HEK293 (cell line): ENCODE measurements at regions not wholly inside any gene's neighbourhood (a gene's known extent, or its start where the extent isn't known, plus 50 kb on each side); places are given as distances from the start of the nearest gene placed in this dataset.

Source experiments
- CTCF ChIA-PET: fragments of 350-600 bp; formaldehyde crosslinking; extraction: SDS; loops from one replicate; lab custom pipeline; 2021; ENCODE audit warnings: antibody characterized with exemption; lab: Yijun Ruan, JAX
- POLR2A ChIA-PET: fragments of 300-600 bp; formaldehyde crosslinking; extraction: SDS; loops from one replicate; lab custom pipeline; 2020; ENCODE audit warnings: antibody characterized with exemption, inconsistent platforms; lab: Yijun Ruan, JAX
- H3K27ac ChIP-seq: fragments of 200-500 bp; sonication (Bioruptor generic); 2 replicates; pipeline ENCODE4 v1.5.1; 2014; ENCODE audit warnings: low read depth, low read length, control low read depth, inconsistent platforms; ENCODE audit errors: extremely low read depth
- H3K36me3 ChIP-seq, 2 experiments: fragments of 200-500 bp in 1 of 2; sonication (Bioruptor generic) in 1 of 2; 1 replicate in 1 of 2; 2 replicates in 1 of 2; pipeline ENCODE4 v1.5.1; 2014 to 2017; ENCODE audit warnings: inconsistent platforms in 2 of 2, low read length in 2 of 2; ENCODE audit not compliant: control insufficient read depth in 2 of 2, insufficient read depth in 1 of 2
- H3K4me1 ChIP-seq: fragments of 200-500 bp; sonication (Bioruptor generic); 2 replicates; pipeline ENCODE4 v1.5.1; 2014; ENCODE audit warnings: mild to moderate bottlenecking, low read length, inconsistent platforms; ENCODE audit not compliant: control insufficient read depth, insufficient read depth
- H3K4me3 ChIP-seq: 2 replicates; pipeline ENCODE4 v1.5.1; 2011; ENCODE audit warnings: low read depth, mild to moderate bottlenecking, control low read depth, low read length, moderate library complexity
- H3K9me3 ChIP-seq: fragments of 200-500 bp; sonication (Bioruptor generic); 2 replicates; pipeline ENCODE4 v1.5.1; 2014; ENCODE audit warnings: low read depth, low read length, inconsistent platforms; ENCODE audit not compliant: control insufficient read depth, insufficient read depth
- BCL11A ChIP-seq: fragments of 450-650 bp; formaldehyde crosslinking; IDR thresholded peaks from 2 replicates; pipeline ENCODE4 v1.5.1; 2016; ENCODE audit warnings: low read depth, missing biosample characterization, missing genetic modification characterization
- EGR2 ChIP-seq: fragments of 450-650 bp; formaldehyde crosslinking; IDR thresholded peaks from 2 replicates; pipeline ENCODE4 v1.5.1; 2016; ENCODE audit warnings: low read depth, missing biosample characterization, missing genetic modification characterization
- HOXC10 ChIP-seq: sonication (generic); formaldehyde crosslinking; IDR thresholded peaks from 2 replicates; pipeline ENCODE4 v1.8.1; 2023; ENCODE audit warnings: mild to moderate bottlenecking, missing genetic modification reagents
- SALL2 ChIP-seq: fragments of 450-650 bp; formaldehyde crosslinking; IDR thresholded peaks from 2 replicates; pipeline ENCODE4 v1.5.0; 2017; ENCODE audit warnings: missing biosample characterization, mild to moderate bottlenecking, missing genetic modification characterization, borderline replicate concordance
- ZBTB20 ChIP-seq: fragments of 450-650 bp; formaldehyde crosslinking; IDR thresholded peaks from 2 replicates; pipeline ENCODE4 v1.5.1; 2016; ENCODE audit warnings: missing biosample characterization, missing genetic modification characterization
- ZBTB48 ChIP-seq: fragments of 450-650 bp; formaldehyde crosslinking; IDR thresholded peaks from 2 replicates; pipeline ENCODE4 v1.5.1; 2016; ENCODE audit warnings: missing biosample characterization, missing genetic modification characterization
- ZBTB7A ChIP-seq: fragments of 450-650 bp; formaldehyde crosslinking; IDR thresholded peaks from 2 replicates; pipeline ENCODE4 v1.5.1; 2016; ENCODE audit warnings: low read depth, missing biosample characterization, missing genetic modification characterization
- ZFP69B ChIP-seq: fragments of 450-650 bp; formaldehyde crosslinking; IDR thresholded peaks from 2 replicates; pipeline ENCODE4 v1.5.1; 2016; ENCODE audit warnings: missing biosample characterization, missing genetic modification characterization
- ZNF112 ChIP-seq: fragments of 450-650 bp; formaldehyde crosslinking; IDR thresholded peaks from 2 replicates; pipeline ENCODE4 v1.5.0; 2017; ENCODE audit warnings: missing biosample characterization, missing genetic modification characterization
- ZNF184 ChIP-seq: fragments of 450-650 bp; IDR thresholded peaks from 2 replicates; pipeline ENCODE4 v1.5.1; 2018; ENCODE audit warnings: missing biosample characterization, mild to moderate bottlenecking, missing genetic modification characterization
- ZNF221 ChIP-seq: fragments of 450-650 bp; formaldehyde crosslinking; IDR thresholded peaks from 2 replicates; pipeline ENCODE4 v1.5.1; 2017; ENCODE audit warnings: missing biosample characterization, missing genetic modification characterization, borderline replicate concordance
- ZNF239 ChIP-seq: fragments of 450-650 bp; formaldehyde crosslinking; IDR thresholded peaks from 2 replicates; pipeline ENCODE4 v1.5.1; 2016; ENCODE audit warnings: missing biosample characterization, missing genetic modification characterization
- ZNF266 ChIP-seq: fragments of 450-650 bp; formaldehyde crosslinking; IDR thresholded peaks from 2 replicates; pipeline ENCODE4 v1.5.1; 2016; ENCODE audit warnings: missing biosample characterization, missing genetic modification characterization, low read depth
- ZNF302 ChIP-seq: fragments of 450-650 bp; formaldehyde crosslinking; IDR thresholded peaks from 2 replicates; pipeline ENCODE4 v1.5.1; 2016; ENCODE audit warnings: missing biosample characterization, missing genetic modification characterization, low read depth
- ZNF394 ChIP-seq: fragments of 450-650 bp; formaldehyde crosslinking; IDR thresholded peaks from 2 replicates; pipeline ENCODE4 v1.5.1; 2016; ENCODE audit warnings: missing biosample characterization, missing genetic modification characterization, mild to moderate bottlenecking, moderate library complexity, borderline replicate concordance
- ZNF426 ChIP-seq: fragments of 450-650 bp; formaldehyde crosslinking; IDR thresholded peaks from 2 replicates; pipeline ENCODE4 v1.5.1; 2017; ENCODE audit warnings: missing biosample characterization, missing genetic modification characterization, mild to moderate bottlenecking, inconsistent platforms, moderate library complexity
- ZNF473 ChIP-seq: fragments of 450-650 bp; formaldehyde crosslinking; IDR thresholded peaks from 2 replicates; pipeline ENCODE4 v1.5.1; 2017; ENCODE audit warnings: missing biosample characterization, missing genetic modification characterization
- ZNF521 ChIP-seq: fragments of 450-650 bp; formaldehyde crosslinking; IDR thresholded peaks from 2 replicates; pipeline ENCODE4 v1.5.1; 2017; ENCODE audit warnings: missing biosample characterization, mild to moderate bottlenecking, missing genetic modification characterization
- ZNF544 ChIP-seq: fragments of 450-650 bp; formaldehyde crosslinking; IDR thresholded peaks from 2 replicates; pipeline ENCODE4 v1.5.0; 2017; ENCODE audit warnings: missing biosample characterization, missing genetic modification characterization
- ZNF548 ChIP-seq: fragments of 450-650 bp; formaldehyde crosslinking; IDR thresholded peaks from 2 replicates; pipeline ENCODE4 v1.5.1; 2016; ENCODE audit warnings: missing biosample characterization, missing genetic modification characterization
- ZNF600 ChIP-seq: fragments of 450-650 bp; formaldehyde crosslinking; IDR thresholded peaks from 2 replicates; pipeline ENCODE4 v1.5.1; 2016; ENCODE audit warnings: missing biosample characterization, missing genetic modification characterization
- ZNF610 ChIP-seq: fragments of 450-650 bp; formaldehyde crosslinking; IDR thresholded peaks from 2 replicates; pipeline ENCODE4 v1.5.1; 2016; ENCODE audit warnings: missing biosample characterization, missing genetic modification characterization, borderline replicate concordance
- ZNF626 ChIP-seq: fragments of 450-650 bp; sonication (Bioruptor Pico); formaldehyde crosslinking; IDR thresholded peaks from 2 replicates; pipeline ENCODE4 v1.5.1; 2018; ENCODE audit warnings: missing biosample characterization, missing genetic modification characterization, inconsistent platforms
- ZNF654 ChIP-seq: fragments of 450-650 bp; formaldehyde crosslinking; IDR thresholded peaks from 2 replicates; pipeline ENCODE4 v1.5.1; 2016; ENCODE audit warnings: low read depth, missing biosample characterization, missing genetic modification characterization
- ZNF701 ChIP-seq: fragments of 450-650 bp; formaldehyde crosslinking; IDR thresholded peaks from 2 replicates; pipeline ENCODE4 v1.5.1; 2016; ENCODE audit warnings: missing biosample characterization, missing genetic modification characterization
- ZNF776 ChIP-seq: fragments of 450-650 bp; formaldehyde crosslinking; IDR thresholded peaks from 2 replicates; pipeline ENCODE4 v1.5.0; 2017; ENCODE audit warnings: missing biosample characterization, missing genetic modification characterization, borderline replicate concordance
- ZNF843 ChIP-seq: fragments of 450-650 bp; formaldehyde crosslinking; IDR thresholded peaks from 2 replicates; pipeline ENCODE4 v1.5.1; 2016; ENCODE audit warnings: missing biosample characterization, missing genetic modification characterization
- TF ChIP-seq, protein P1 (sequence below): fragments of 450-650 bp; formaldehyde crosslinking; IDR thresholded peaks from 2 replicates; pipeline ENCODE4 v1.5.1; 2016; ENCODE audit warnings: missing biosample characterization, missing genetic modification characterization
- TF ChIP-seq, protein P2 (sequence below): fragments of 450-650 bp; formaldehyde crosslinking; IDR thresholded peaks from 2 replicates; pipeline ENCODE4 v1.5.1; 2016; ENCODE audit warnings: missing biosample characterization, missing genetic modification characterization
- TF ChIP-seq, protein P3 (sequence below): fragments of 450-650 bp; formaldehyde crosslinking; IDR thresholded peaks from 2 replicates; pipeline ENCODE4 v1.5.1; 2016; ENCODE audit warnings: missing biosample characterization, missing genetic modification characterization

DNA sequence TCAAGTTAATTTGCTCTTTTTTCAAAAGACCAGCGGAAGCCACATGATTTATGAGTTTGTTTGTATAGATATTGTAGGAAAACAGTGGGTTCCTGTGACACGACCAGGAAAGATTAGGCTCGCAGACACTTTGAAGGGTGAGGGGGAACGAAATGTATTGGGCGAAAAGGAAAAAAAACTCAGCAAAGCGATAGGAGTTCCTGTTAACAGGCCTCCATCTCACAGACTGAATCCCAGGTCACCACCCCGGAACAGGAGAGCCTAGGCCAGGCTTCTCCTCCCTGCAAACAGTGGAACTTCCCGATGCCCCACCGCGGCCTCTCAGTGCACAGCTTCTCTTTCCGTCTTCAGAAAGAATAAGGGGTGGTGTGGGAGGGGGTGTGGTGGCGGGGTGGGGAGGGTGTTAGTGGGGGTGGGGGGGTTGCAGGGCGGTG lies 181.8 kb upstream of the GPRIN3 start:
- Histone ChIP-seq H3K4me1 (no peaks in the 10 kb centered on the region), H3K4me3 (no peak overlapping the region), H3K27ac (no peak overlapping the region), H3K36me3 (no peaks in the 10 kb centered on the region), H3K9me3 (no peaks in the 10 kb centered on the region)
- CTCF ChIA-PET: interaction anchor here (0.6 kb wide), 2 partner anchors 67 to 182 kb away, joined by 3 read pairs; no protein-coding TSS in a partner anchor
- POLR2A ChIA-PET: interaction anchor here (0.6 kb wide), 1 partner anchor 159 kb away, joined by 3 read pairs; no protein-coding TSS in a partner anchor
- TF ChIP-seq ZBTB7A (tag by site-specific recombination): no peak
- TF ChIP-seq ZNF654 (tag by site-specific recombination): no peak
- no peak for TF ChIP-seq ZNF394 (tag by site-specific recombination)
- TF ChIP-seq, protein P1, sequence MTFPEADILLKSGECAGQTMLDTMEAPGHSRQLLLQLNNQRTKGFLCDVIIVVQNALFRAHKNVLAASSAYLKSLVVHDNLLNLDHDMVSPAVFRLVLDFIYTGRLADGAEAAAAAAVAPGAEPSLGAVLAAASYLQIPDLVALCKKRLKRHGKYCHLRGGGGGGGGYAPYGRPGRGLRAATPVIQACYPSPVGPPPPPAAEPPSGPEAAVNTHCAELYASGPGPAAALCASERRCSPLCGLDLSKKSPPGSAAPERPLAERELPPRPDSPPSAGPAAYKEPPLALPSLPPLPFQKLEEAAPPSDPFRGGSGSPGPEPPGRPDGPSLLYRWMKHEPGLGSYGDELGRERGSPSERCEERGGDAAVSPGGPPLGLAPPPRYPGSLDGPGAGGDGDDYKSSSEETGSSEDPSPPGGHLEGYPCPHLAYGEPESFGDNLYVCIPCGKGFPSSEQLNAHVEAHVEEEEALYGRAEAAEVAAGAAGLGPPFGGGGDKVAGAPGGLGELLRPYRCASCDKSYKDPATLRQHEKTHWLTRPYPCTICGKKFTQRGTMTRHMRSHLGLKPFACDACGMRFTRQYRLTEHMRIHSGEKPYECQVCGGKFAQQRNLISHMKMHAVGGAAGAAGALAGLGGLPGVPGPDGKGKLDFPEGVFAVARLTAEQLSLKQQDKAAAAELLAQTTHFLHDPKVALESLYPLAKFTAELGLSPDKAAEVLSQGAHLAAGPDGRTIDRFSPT (tag by site-specific recombination): no peak
- TF ChIP-seq ZNF626 (tag by site-specific recombination): no peak
- no peak for TF ChIP-seq ZNF302
- TF ChIP-seq ZFP69B (tag by site-specific recombination): no peak
- no peak for TF ChIP-seq ZNF548 (tag by site-specific recombination)
- TF ChIP-seq EGR2: no peak
- TF ChIP-seq ZNF426 (tag by site-specific recombination): no peak
- TF ChIP-seq ZNF239 (tag by site-specific recombination): no peak
- no peak for TF ChIP-seq BCL11A (tag by site-specific recombination)

DNA sequence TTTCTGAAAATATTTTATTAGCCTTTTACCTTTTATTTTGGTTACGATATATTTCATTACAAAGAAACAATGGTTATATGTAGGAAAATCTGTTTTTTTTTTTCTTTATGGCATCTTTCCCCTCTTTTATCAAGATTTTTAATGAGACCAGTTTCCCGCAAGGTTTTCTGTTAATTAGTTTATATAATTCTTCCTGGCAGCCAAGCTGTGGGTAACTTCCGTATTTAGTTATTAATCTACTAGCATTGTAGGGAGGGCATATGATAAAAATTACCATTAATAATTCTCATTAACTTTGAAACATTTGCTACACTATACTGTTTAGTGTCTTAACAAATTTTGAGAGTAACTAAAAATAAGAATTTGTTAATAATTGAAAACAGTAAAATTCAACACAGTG lies 181.1 kb upstream of the GPRIN3 start:
- no peaks in the 10 kb centered on the region for H3K36me3 ChIP-seq
- TF ChIP-seq ZBTB7A (tag by site-specific recombination): no peak
- TF ChIP-seq ZNF266 (tag by site-specific recombination): no peak
- TF ChIP-seq, protein P2, sequence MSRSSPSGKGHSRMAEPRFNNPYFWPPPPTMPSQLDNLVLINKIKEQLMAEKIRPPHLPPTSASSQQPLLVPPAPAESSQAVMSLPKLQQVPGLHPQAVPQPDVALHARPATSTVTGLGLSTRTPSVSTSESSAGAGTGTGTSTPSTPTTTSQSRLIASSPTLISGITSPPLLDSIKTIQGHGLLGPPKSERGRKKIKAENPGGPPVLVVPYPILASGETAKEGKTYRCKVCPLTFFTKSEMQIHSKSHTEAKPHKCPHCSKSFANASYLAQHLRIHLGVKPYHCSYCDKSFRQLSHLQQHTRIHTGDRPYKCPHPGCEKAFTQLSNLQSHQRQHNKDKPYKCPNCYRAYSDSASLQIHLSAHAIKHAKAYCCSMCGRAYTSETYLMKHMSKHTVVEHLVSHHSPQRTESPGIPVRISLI (tag by site-specific recombination): no peak
- TF ChIP-seq ZNF600 (tag by site-specific recombination): no peak
- POLR2A ChIA-PET: no interaction called here
- CTCF ChIA-PET: interaction anchor here (0.6 kb wide), 2 partner anchors 67 to 182 kb away, joined by 3 read pairs; no protein-coding TSS in a partner anchor
- no peaks in the 10 kb centered on the region for H3K4me1 ChIP-seq
- no peak overlapping the region for H3K4me3 ChIP-seq
- no peak overlapping the region for H3K27ac ChIP-seq
- no peaks in the 10 kb centered on the region for H3K9me3 ChIP-seq

DNA sequence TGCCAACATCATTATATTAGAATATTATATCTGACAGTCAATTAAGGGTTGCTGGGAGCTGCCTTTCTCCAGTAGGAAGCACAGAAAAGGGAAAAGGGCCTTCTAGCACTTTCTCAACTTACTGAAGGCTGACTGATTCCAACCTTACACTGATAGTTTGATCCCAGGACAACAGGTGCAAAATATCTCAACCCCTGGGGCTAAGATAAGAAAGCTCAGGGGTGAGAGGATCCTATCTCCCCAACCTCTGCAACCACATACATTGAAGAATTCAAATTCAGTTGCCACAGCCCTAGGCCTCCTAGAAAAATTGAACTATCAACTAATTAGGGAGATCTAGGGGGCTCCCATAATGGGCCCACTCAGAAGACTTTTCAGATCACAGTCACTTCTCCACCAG lies 179.1 kb upstream of the GPRIN3 start:
- H3K27ac ChIP-seq: no peak overlapping the region
- no peaks in the 10 kb centered on the region for H3K4me1 ChIP-seq
- no peak overlapping the region for H3K4me3 ChIP-seq
- ChIA-PET POLR2A (no interaction called here), CTCF (interaction anchor here (0.6 to 1.2 kb wide), 5 partner anchors 62 to 779 kb away, joined by 3 to 7 read pairs (median 4); no protein-coding TSS in a partner anchor)
- no peaks in the 10 kb centered on the region for H3K36me3 ChIP-seq
- no peaks in the 10 kb centered on the region for H3K9me3 ChIP-seq
- TF ChIP-seq HOXC10 (no peak), ZNF473 (tag by site-specific recombination) (no peak), ZNF843 (tag by site-specific recombination) (no peak), ZBTB48 (no peak), ZNF776 (tag by site-specific recombination) (no peak), ZNF544 (tag by site-specific recombination) (no peak), ZBTB20 (no peak), ZNF112 (tag by site-specific recombination) (no peak), ZNF610 (tag by site-specific recombination) (no peak), ZNF521 (tag by site-specific recombination) (no peak), ZNF701 (tag by site-specific recombination) (no peak), ZNF184 (tag by site-specific recombination) (no peak), ZNF221 (tag by site-specific recombination) (no peak), SALL2 (tag by site-specific recombination) (no peak)
- TF ChIP-seq, protein P3, sequence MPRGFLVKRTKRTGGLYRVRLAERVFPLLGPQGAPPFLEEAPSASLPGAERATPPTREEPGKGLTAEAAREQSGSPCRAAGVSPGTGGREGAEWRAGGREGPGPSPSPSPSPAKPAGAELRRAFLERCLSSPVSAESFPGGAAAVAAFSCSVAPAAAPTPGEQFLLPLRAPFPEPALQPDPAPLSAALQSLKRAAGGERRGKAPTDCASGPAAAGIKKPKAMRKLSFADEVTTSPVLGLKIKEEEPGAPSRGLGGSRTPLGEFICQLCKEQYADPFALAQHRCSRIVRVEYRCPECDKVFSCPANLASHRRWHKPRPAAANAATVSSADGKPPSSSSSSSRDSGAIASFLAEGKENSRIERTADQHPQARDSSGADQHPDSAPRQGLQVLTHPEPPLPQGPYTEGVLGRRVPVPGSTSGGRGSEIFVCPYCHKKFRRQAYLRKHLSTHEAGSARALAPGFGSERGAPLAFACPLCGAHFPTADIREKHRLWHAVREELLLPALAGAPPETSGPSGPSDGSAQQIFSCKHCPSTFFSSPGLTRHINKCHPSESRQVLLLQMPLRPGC: no peak
